Endothelial cell of umbilical vein (primary cell): ENCODE measurements at regions not wholly inside any gene's neighbourhood (a gene's known extent, or its start where the extent isn't known, plus 50 kb on each side); places are given as distances from the start of the nearest gene placed in this dataset.

Source experiments
- BruUV-seq: library from RNA; stranded (reverse); fragments of 400-500 nt; replicated peaks from 2 replicates; lab custom pipeline; 2021; lab: Mats Ljungman, UMichigan
- CTCF ChIA-PET: fragments of 300-600, 350-600 bp; sonication (Branson Sonifier 250); formaldehyde crosslinking; loops from one replicate; lab custom pipeline; 2021; ENCODE audit warnings: antibody characterized with exemption, inconsistent platforms; lab: Charles Lee
- POLR2A ChIA-PET: fragments of 300-600, 350-600 bp; sonication (Branson Sonifier 250); formaldehyde crosslinking; loops from one replicate; lab custom pipeline; 2021; ENCODE audit warnings: antibody characterized with exemption, inconsistent platforms; lab: Charles Lee
- DNase-seq: peaks from one replicate; pipeline ENCODE4 v3.0.0-alpha.2; 2011; ENCODE audit warnings: low read depth, low spot score
- FAIRE-seq: peaks from 2 replicates; lab custom pipeline; 2011; peaks lifted over from hg19 to GRCh38; lab: Jason Lieb, UNC
- H2AFZ ChIP-seq: 2 replicates; pipeline ENCODE4 v1.6.0; 2012; ENCODE audit warnings: low read depth, low read length, control low read depth, inconsistent platforms
- H3K27ac ChIP-seq: 2 replicates; pipeline ENCODE4 v1.5.1; 2011; ENCODE audit warnings: low read depth, mild to moderate bottlenecking, control low read depth, low read length, moderate library complexity; ENCODE audit not compliant: insufficient read depth
- H3K27me3 ChIP-seq, 2 experiments: 2 replicates each; pipeline versions ENCODE4 v1.6.0 to v1.6.1; 2011; ENCODE audit warnings: low read length in 2 of 2, mixed read lengths in 1 of 2; ENCODE audit not compliant: control insufficient read depth in 2 of 2, insufficient read depth in 2 of 2
- H3K36me3 ChIP-seq, 2 experiments: 2 replicates in 1 of 2; 3 replicates in 1 of 2; pipeline ENCODE4 v1.5.1; 2011; ENCODE audit warnings: low read length in 2 of 2, mild to moderate bottlenecking in 1 of 2, moderate library complexity in 1 of 2; ENCODE audit not compliant: control insufficient read depth in 2 of 2, insufficient read depth in 2 of 2; ENCODE audit errors: extremely low read depth in 1 of 2
- H3K4me1 ChIP-seq: 3 replicates; pipeline ENCODE4 v1.5.1; 2011; ENCODE audit warnings: mild to moderate bottlenecking, low read length; ENCODE audit not compliant: control insufficient read depth, insufficient read depth; ENCODE audit errors: extremely low read depth
- H3K4me2 ChIP-seq: 2 replicates; pipeline ENCODE4 v1.6.1; 2011; ENCODE audit warnings: low read length, control low read depth, mixed read lengths; ENCODE audit not compliant: insufficient read depth
- H3K4me3 ChIP-seq, 3 experiments: fragments of 200-600 bp in 1 of 3; sonication (generic), shearing (Covaris generic) in 1 of 3; replicated peaks in 1 of 3; 2 replicates each; pipeline ENCODE4 v1.5.1; 2011 to 2016; ENCODE audit warnings: control low read depth in 3 of 3, low read length in 3 of 3, mild to moderate bottlenecking in 2 of 3, inconsistent platforms in 1 of 3, low read depth in 1 of 3, moderate library complexity in 1 of 3; ENCODE audit not compliant: insufficient read depth in 1 of 3
- H3K79me2 ChIP-seq: 2 replicates; pipeline ENCODE4 v1.6.0; 2012; ENCODE audit warnings: low read length, inconsistent platforms; ENCODE audit not compliant: control insufficient read depth, insufficient read depth
- H3K9ac ChIP-seq: replicated peaks from 2 replicates; pipeline ENCODE3; 2011; ENCODE audit warnings: low read length, control low read depth; ENCODE audit not compliant: insufficient read depth; ENCODE audit errors: extremely low read depth
- H3K9me1 ChIP-seq: replicated peaks from 3 replicates; pipeline ENCODE4 v1.6.0; 2011; ENCODE audit warnings: mild to moderate bottlenecking, low read length; ENCODE audit not compliant: control insufficient read depth, insufficient read depth; ENCODE audit errors: extremely low read depth
- H3K9me3 ChIP-seq: replicated peaks from 2 replicates; pipeline ENCODE4 v1.5.1; 2012; ENCODE audit warnings: low read length, inconsistent platforms; ENCODE audit not compliant: control insufficient read depth, insufficient read depth
- H4K20me1 ChIP-seq: replicated peaks from 2 replicates; pipeline ENCODE3; 2011; ENCODE audit warnings: mild to moderate bottlenecking, low read length; ENCODE audit not compliant: control insufficient read depth, insufficient read depth; ENCODE audit errors: extremely low read depth
- EZH2 ChIP-seq: IDR thresholded peaks from 2 replicates; pipeline ENCODE4 v1.6.1; 2012; ENCODE audit warnings: borderline replicate concordance, low read depth, mild to moderate bottlenecking, moderate library complexity, low read length, inconsistent platforms; ENCODE audit not compliant: severe bottlenecking
- FOS ChIP-seq: IDR thresholded peaks from 2 replicates; pipeline ENCODE4 v1.6.1; 2011; ENCODE audit warnings: mild to moderate bottlenecking, low read length, moderate library complexity, borderline replicate concordance; ENCODE audit not compliant: insufficient read depth
- JUN ChIP-seq: IDR thresholded peaks from 2 replicates; pipeline ENCODE4 v1.6.1; 2011; ENCODE audit warnings: borderline replicate concordance, low read depth; ENCODE audit not compliant: insufficient read length, insufficient read depth
- MAX ChIP-seq: IDR thresholded peaks from 2 replicates; pipeline ENCODE4 v1.6.1; 2011; ENCODE audit not compliant: insufficient read depth, insufficient read length
- MYC ChIP-seq: IDR thresholded peaks from one replicate; pipeline ENCODE4 v1.6.1; 2011; ENCODE audit warnings: mild to moderate bottlenecking, low read depth, low read length
- POLR2A ChIP-seq: IDR thresholded peaks from 2 replicates; pipeline ENCODE4 v1.6.1; 2012; ENCODE audit warnings: low read depth, mild to moderate bottlenecking, control low read depth, low read length
- POLR2AphosphoS5 ChIP-seq: IDR thresholded peaks from 2 replicates; pipeline ENCODE4 v1.6.1; 2012; ENCODE audit warnings: low read depth, mild to moderate bottlenecking, control low read depth, low read length, moderate library complexity; ENCODE audit not compliant: insufficient read depth
- dilution Hi-C: fragments of 300-500 bp; cut with MboI; formaldehyde crosslinking; loops from one replicate; pipeline ENCODE4 v1.15.0; 2019; ENCODE audit warnings: low sequenced_read_pairs; ENCODE audit not compliant: extremely low pct_ligation_motif_present
- intact Hi-C: fragments of 100-400 bp; cut with micrococcal nuclease; formaldehyde crosslinking; loops from one replicate; pipeline ENCODE4 v1.10.0; 2022
- TF ChIP-seq, protein P1 (sequence below), 2 donors: IDR thresholded peaks; 1 replicate in 1 of 2; 2 replicates in 1 of 2; pipeline ENCODE4 v1.5.1; 2011; ENCODE audit warnings: low read length in 2 of 2, mild to moderate bottlenecking in 2 of 2, moderate library complexity in 2 of 2, control low read depth in 1 of 2, inconsistent platforms in 1 of 2, low read depth in 1 of 2; ENCODE audit not compliant: insufficient read depth in 1 of 2; ENCODE audit errors: extremely low read depth in 1 of 2

DNA sequence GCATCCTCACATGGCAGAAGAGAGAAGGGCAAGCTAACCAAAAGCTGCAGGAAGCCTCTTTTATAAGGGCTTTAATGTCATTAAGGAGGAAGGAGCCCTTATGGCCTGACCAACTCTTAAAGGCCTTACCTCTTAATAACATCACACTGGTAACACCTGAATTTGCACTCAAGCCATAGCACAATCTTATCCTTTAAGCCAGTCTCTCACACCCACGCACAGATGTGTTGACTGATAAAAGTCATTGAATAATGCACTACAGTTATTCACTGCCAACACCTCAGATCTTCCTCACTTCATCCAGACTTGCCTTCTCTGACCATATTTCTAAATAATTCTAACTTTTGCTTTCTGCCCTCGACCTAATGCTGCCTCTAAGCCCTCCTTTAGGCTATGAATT lies 516.8 kb downstream of the ADCYAP1 start:
- FAIRE-seq (no peak), DNase-seq (no peak)
- Histone ChIP-seq H3K36me3 (no peaks in the 10 kb centered on the region), H3K27ac (no peak overlapping the region), H3K9ac (no peak overlapping the region), H4K20me1 (no peaks in the 10 kb centered on the region), H3K27me3 (no peaks in the 10 kb centered on the region), H3K4me2 (no peak overlapping the region), H3K4me1 (no peaks in the 10 kb centered on the region), H3K9me1 (no peaks in the 10 kb centered on the region), H3K79me2 (no peaks in the 10 kb centered on the region), H2AFZ (no peak overlapping the region), H3K9me3 (no peaks in the 10 kb centered on the region), H3K4me3 (no peak overlapping the region)
- CTCF ChIA-PET: no interaction called here
- dilution Hi-C loops (no loop called here), intact Hi-C loops (no loop called here)
- POLR2A ChIA-PET: no interaction called here
- no TSS peak for BruUV-seq
- TF ChIP-seq POLR2AphosphoS5: no peak
- no peak for TF ChIP-seq JUN
- TF ChIP-seq POLR2A: no peak
- no peak for TF ChIP-seq EZH2
- no peak for TF ChIP-seq FOS
- TF ChIP-seq, protein P1, sequence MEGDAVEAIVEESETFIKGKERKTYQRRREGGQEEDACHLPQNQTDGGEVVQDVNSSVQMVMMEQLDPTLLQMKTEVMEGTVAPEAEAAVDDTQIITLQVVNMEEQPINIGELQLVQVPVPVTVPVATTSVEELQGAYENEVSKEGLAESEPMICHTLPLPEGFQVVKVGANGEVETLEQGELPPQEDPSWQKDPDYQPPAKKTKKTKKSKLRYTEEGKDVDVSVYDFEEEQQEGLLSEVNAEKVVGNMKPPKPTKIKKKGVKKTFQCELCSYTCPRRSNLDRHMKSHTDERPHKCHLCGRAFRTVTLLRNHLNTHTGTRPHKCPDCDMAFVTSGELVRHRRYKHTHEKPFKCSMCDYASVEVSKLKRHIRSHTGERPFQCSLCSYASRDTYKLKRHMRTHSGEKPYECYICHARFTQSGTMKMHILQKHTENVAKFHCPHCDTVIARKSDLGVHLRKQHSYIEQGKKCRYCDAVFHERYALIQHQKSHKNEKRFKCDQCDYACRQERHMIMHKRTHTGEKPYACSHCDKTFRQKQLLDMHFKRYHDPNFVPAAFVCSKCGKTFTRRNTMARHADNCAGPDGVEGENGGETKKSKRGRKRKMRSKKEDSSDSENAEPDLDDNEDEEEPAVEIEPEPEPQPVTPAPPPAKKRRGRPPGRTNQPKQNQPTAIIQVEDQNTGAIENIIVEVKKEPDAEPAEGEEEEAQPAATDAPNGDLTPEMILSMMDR (IDR thresholded peaks at IDR 0.05; ENCODE audit: extremely low read depth in 1 of 2, insufficient read depth in 1 of 2, low read depth in 1 of 2, low read length in 2 of 2): no peak

GRCh38 chr18:1422634-1423033 lies 518.0 kb downstream of the ADCYAP1 start:
- Histone ChIP-seq H3K9me1 (no peaks in the 10 kb centered on the region), H4K20me1 (no peaks in the 10 kb centered on the region), H3K4me1 (no peaks in the 10 kb centered on the region), H3K4me2 (no peak overlapping the region), H3K36me3 (no peaks in the 10 kb centered on the region), H3K79me2 (no peaks in the 10 kb centered on the region), H2AFZ (no peak overlapping the region), H3K27ac (no peak overlapping the region), H3K27me3 (no peaks in the 10 kb centered on the region), H3K9ac (no peak overlapping the region), H3K9me3 (no peaks in the 10 kb centered on the region), H3K4me3 (no peak overlapping the region)
- dilution Hi-C loops (no loop called here), intact Hi-C loops (no loop called here)
- DNase-seq: no peak
- CTCF ChIA-PET: no interaction called here
- POLR2A ChIA-PET: no interaction called here
- BruUV-seq: no TSS peak
- TF ChIP-seq, protein P1 (IDR thresholded peaks at IDR 0.05; ENCODE audit: extremely low read depth in 1 of 2, insufficient read depth in 1 of 2, low read depth in 1 of 2, low read length in 2 of 2): no peak
- TF ChIP-seq POLR2A (no peak), POLR2AphosphoS5 (no peak), EZH2 (no peak), MYC (no peak), JUN (no peak), FOS (no peak), MAX (no peak)
- FAIRE-seq: no peak
